Embryonic facial prominence (tissue), 1 donor: ENCODE measurements at regions not wholly inside any gene's neighbourhood (a gene's known extent, or its start where the extent isn't known, plus 50 kb on each side); places are given as distances from the start of the nearest gene placed in this dataset.
"Not testable (repeated sequence)": the region's sequence is repeated elsewhere in the genome, so short reads cannot be mapped to it uniquely, and the experiment has no call there.

ENCODE experiments used
- DNase-seq: peaks from one replicate; pipeline ENCODE4 v3.0.0-alpha.2; 2016; ENCODE audit errors: extremely low spot score

DNA sequence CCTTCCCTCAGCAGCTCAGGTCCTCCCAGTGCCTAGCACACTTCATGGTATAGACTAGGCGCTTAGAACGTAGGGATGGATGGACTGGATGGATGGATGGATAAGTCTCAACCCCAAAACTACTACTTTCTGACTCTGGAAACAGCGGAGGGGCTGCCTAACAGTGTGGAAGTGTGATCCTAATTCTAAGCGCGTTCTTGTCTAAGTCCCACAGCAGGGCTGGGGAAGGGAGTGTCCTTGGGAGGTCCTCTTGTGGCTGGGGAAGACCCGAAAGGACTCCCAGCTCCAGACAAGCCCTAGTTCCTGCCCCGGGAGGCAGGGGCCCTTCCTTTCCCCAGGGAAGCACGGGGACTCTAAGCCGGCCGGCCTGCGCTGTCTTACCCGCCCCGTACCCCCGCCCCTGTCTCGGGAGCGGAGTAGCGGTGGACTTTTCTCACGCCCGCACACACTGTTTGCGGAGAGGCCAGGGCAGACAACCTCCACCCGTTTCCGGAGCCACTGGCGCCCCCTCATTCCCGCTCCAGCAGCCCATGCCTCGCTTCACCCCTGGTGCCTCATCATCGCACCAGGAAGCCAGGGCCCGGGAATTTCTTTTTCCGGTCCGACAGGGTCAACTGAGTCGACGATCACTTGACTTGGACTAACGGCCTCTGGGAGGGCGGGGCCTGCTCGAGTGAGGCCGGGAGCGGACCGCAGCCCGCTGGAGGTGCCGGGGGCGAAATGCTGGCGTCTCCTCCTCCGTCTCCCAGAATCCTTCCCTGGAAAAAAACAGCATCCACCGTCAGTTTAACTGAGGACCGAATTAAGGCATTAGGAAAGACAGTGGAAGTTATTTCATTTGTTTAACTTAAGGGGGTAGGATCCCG is 133.3 kb downstream of the TBC1D2B start:
- no peak for DNase-seq

DNA sequence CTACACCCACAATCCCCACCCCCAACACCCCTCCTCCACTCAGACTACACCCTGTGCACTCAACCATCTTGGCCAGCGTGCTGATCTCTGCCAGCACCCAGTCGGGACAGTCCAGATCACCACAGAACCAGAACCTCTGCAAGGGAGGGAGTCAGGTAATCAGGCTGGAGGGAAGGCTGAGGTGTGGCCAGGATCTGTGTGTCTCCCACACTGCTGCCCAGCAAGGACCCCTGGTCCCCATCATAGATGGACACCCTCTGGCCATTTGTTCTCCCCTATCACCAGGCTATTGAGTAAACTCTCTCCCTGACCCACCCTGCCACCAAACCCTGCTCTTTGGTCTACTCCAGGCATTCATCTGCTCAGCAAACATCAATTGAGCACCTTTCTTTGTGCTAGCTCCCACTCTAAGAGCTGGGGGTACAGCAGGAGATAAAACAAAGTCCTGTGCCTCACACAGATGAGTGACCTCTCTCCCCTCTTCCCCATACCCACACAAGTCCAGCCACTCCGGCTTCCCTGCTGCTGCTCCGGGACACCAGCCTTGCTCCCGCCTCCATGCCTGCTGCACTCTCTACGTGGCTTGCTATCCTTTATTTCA is 134.8 kb downstream of the TBC1D2B start:
- DNase-seq, result no peak

DNA sequence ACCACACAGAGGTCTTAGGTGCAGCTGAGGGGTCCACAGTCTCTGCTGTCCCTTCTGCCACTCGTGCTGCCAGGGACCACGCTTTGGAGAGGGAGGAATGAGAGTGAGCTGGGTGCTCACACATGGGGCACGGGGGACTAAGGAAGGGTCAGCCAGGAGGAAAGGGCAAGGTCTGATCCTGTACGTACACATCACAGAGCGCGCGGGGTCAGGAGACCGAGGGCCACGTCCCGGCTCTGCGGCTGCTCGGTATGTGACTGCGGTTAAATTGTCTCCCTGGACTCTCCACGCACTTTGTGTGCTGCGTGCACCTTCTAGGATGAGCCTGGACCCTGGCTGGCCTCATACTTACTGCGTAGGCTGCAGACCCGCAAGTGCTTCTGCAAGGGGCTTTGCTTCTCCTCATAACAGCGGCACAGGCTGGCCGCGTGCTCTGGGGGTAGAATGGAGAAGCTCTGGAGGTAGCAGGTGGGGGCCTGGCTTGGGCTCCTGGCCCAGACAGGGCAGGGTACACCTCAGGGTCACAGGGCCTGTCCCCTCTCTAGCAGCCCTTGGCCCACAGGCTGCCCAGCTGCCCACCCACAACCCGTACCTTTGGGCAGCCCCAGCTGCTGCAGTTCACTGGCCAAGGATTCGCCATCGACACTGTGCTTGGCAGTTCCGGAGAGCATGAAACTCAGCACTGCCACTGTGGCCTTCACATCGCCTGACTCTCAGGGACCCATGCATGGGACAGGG is 136.3 kb downstream of the TBC1D2B start:
- DNase-seq, result not testable (repeated sequence)

DNA sequence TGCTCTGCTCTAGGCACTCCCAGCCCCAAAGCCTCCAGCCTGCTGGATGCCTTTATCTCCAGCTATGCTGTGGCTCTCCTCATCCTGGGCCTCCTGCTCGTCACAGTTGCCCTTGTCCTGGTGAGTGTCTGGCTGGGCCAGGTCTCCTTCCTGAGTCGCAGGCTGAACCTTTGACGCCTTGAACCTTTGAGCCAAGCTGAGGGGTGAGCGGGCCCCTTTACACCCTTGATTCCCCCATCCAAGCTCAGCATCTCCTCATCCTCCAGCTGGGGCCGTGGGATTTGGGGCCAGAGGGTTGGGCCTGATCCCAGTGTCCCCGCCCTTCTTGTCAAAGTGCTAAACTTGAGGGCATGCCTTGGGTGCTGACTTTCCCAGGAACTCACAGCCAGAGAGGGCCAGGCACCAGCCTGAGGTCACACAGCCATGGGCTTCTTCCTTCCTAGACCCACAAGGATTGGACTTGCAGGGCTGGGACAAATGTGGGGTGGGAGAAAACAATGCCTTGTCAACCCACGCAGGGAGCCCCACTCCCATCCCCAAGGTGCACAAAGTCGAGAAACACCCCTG is 137.0 kb downstream of the TBC1D2B start:
- no peak for DNase-seq

DNA sequence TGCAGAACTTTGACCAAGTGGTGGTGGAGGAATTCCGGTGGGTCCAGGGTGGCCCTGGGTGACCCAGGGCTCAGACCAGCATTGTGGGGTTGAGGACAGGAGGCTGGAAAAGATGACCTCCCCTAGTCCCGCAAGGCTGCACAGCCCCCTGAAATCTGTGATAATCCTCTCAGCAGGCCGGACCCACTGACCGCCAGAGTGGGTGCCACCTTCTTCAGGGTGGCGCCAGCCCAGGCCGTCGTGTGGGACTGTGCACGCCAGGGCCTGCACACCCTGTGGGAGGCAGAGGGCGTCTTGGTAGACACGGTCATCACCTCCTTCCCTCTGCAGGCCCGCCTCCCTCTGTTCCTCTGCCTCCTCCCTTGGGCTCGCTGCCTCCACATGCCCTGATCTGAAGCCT is 137.7 kb downstream of the TBC1D2B start:
- no peak for DNase-seq

DNA sequence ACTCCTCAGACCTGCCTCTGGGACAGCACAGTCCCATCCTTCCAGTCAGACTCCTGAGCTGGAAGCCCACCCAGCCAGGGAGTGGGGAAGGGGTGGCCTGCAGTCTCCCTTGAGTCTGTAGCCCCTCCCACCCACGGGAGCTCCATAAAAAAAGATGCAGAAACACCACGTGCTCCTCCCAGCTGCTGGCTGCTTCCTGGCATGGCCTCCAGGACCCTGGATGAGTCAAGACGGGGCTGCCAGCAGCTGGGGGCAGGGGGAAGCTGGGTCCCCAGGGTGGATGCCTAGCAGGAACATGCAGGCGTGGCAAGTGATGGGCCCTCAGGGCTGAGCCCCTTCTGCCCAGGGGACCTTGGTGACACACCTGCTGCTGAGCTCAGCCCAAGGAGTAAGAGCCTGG is 138.5 kb downstream of the TBC1D2B start:
- not testable (repeated sequence) for DNase-seq

DNA sequence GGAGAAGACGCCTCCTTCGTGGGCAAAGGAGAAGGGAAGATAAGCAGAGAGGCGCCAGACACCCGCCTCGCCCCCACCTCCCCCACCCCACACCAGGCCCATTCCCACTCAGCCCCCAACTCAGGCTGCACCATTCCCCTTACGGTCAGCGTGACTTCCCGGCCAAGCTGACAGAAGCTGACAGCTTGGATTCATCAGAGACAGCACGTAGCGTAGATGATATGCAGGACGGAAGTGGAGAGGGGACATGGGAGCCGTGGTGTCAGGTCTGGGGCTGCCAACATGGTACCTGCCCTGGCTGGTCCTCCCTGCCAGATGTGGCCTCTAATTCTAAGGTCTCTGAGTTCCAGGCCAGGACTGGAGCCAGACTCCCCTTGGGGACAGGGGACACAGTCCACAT is 139.0 kb downstream of the TBC1D2B start:
- DNase-seq, result not testable (repeated sequence)

DNA sequence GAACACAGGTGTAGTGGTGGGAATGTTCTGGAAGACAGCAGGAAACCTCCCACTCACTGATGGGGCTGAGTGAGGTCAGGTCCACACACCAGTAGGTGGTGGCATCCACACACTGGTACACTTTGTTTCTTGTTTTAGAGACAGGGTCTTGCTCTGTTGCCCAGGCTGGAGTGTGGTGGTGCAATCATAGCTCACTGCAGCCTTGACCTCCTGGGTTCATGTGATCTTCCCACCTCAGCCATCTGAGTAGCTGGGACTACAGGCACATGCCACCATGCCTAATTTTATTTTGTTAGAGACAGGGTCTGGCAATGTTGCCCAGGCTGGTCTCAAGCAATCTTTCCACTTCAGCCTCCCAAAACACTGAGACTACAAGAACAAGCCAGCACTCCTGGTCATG is 140.9 kb downstream of the TBC1D2B start:
- DNase-seq, result not testable (repeated sequence)

DNA sequence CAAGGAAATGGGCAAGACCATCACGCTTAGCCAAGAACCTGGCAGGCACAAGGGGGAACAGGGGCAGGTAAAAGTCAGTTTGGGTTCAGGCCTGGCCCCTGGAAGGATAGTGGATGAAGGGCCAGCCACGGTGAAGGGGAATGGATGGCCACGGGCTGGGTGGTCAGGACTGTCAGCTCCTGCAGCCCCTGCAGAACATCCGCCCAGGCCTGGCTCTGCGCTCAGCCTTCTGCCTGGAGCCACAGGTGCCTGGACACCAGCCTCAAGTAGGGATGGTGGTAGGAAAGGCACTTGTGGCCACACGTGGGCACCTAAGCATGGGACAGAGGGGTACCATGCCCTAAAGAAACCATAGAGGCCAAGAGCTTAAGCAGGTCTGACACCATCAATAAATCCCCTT is 143.0 kb downstream of the TBC1D2B start:
- not testable (repeated sequence) for DNase-seq

DNA sequence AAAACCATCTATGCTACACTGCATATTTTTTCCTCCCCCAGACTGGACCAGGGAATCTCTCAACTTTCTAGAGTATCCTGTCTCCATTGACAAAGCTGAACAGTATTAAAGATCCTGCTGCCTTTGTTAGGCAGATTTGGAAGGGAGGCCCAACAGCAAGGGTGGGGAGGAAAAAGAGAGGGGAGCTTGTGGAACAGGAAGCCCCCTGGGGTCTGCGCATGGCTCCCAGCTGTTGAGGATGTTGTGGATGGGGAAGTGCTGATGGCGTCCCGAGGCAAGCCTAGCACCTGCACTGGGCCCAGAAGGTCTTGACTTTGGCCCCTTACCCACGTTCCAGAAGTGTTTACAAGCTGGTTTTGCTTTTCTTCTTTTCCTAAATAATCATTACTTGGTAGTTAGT is 146.6 kb downstream of the TBC1D2B start:
- DNase-seq, result not testable (repeated sequence)

DNA sequence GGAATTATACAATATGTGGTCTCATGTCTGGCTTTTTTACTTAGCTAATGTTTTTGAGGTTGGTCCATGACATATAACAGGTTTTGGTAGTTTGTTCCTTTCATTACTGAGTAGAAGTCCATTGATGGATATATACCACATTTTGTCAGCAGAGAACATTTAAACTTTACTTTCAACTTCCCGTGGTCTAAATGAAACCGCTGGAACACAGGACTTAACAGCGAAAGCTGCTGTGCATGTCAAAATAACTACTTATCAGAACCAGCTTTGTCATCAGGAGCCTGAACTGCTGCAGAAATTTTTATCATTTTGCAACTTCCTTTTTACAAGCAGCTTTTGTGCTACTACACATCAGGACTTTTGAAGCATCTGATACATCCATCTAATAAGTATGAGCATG is 147.0 kb downstream of the TBC1D2B start:
- DNase-seq, result not testable (repeated sequence)

DNA sequence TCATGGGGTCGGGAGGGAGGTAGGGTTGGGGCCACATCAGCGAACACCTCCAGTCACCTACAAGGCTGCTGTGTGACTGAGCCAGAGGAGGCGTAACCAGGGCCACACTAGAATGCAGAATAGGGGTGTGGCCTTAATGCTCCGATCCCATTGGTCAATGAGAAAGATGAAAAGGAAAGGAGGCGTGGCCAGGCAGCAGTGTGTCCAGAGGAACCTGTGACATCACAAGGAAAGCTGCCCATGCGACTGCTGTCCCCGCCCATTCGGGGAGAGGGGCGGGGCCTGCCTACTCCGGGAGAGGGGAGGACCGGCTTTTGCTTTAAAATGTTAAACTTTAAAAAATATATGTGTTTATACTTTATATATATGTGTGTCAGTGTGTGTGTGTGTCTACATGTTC is 150.7 kb downstream of the TBC1D2B start:
- DNase-seq, result not testable (repeated sequence)

DNA sequence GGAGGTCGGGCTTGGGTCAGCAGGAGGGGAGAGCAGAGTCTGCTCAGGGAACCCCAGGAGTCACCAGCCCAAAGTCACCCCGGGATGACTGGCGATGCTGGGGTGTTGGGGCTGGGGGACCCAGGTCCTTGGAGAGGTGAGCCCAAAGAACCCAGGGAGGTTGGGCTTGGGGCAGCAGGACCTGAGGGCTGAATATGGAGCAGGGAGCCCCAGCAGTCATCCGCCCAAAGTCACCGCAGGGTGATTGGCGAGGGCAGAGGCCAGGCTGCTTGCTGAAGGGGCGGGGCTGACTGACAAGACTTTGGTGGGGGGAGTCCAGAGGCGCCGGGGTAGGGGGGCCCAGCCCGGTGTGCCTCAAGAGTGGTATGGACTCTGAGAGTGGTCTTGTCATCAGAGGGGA is 151.2 kb downstream of the TBC1D2B start:
- not testable (repeated sequence) for DNase-seq

DNA sequence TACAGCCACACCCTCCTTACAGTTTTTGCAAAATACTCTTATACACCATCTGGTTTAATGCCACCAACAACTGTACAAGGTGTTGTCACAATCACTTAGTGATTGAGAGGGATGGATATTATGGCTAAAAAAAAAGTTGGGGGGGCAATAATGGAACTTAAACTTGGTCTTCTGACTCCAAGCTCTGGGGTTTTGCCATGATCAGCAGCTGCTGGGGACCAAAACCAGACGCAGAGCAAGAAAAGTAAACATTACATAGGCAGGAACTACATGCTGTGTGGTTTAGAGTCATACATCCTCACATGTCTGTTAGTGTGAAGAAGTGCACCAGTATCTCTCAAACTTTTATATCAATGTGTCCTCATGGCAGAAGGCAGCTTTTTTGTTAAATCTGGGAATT is 152.4 kb downstream of the TBC1D2B start:
- not testable (repeated sequence) for DNase-seq

DNA sequence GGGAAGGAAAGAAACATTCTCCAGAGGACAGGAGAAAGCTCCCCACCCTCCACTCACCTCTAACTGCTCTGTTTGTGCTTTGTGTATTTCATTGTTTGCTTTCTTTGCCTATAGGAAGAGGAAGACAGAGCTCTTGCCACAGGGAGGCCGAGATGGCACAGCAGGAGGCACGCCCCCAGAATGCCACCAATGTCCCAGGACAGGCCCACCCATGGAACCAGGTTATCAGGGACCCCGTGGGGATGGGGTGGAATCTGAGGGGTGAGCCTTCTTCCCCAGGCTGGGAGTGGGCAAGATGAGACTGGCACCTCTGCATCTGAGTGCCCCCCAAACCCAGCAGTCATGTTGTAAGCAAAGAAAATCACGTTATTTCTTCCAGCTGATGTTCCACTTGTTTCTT is 155.8 kb downstream of the TBC1D2B start:
- no peak for DNase-seq

DNA sequence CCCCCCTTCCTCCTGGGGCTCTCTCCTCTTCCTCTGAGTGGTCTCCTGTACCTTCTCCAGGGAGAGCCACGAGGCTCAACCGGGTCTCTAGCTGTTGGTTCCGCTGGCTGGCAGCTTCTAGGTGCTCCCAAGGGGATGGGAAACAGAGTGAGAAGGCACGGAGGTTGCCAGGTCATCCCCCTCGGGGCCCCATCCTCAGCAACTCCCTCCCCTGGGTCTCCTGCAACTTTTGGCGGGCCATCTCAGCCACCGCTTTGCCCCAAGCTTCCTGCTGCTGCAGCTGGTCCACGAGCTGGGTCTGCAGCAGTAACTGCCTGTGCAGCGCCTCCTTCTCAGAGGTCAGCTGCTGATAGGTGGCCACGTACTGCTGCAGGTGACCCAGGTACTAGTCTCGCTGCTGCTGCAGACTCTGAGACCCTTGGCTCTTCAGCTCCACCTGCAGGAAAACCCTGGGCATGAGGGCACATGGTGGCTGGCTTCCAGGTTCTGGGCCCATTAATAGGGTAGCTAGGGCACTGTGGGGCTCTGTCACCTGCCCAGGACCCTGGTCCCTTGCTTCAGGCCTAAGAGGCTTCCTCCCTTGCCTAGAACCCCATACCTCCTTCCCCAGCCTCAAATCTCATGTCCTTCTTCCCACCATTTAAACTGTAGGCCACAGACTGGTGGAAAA is 160.4 kb downstream of the TBC1D2B start:
- not testable (repeated sequence) for DNase-seq

DNA sequence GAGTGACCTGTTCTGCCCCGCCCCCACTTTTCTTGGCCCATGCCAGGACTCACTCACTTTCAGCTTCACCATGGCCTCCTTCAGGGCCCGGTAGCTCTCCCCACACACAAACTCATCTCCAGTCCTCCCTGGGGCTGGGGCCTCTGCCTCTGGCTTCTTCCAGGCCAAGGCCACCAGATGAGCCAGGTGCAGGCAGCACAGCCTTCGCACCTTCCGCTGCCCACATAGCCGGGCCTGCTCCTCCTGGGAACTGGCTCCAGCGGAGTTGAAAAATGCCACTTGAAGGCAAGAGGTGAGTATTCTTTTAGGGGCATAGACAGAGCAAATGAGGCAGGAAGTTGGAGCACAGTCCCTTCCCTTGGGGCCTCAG is 161.6 kb downstream of the TBC1D2B start:
- not testable (repeated sequence) for DNase-seq

DNA sequence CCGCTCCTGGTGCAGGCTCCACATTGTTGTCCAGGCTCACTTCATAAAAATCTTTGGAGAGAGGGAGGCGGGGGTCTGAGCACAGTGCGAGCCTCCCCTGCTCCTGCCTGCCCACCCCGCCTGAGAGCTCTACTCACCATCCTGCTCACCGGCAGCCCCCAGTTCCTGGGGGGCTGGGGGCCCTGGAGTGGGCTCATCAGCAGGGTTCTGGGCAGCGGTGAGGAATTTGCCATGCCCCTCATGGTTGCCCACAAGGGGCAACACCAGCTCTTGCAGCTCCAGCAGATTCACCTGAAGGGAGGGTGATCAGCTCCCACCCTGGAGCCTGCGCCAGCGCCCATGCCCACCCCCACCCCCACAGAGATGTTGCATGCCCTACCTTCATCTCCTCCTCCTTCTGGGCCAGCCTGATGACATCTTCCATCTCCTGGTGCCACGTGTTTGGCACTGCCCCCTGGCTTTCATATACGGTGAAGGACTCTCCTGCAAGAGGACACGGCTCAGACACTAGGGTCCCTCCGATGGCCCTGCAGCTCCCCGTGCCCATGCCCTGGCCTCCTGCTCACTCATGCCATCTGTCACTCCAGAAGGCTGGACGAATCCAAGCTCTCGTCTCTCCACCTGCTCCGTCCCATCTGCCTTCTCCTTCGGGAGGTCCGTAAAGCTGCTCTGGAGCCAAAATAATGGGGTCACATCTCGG is 162.1 kb downstream of the TBC1D2B start:
- no peak for DNase-seq

DNA sequence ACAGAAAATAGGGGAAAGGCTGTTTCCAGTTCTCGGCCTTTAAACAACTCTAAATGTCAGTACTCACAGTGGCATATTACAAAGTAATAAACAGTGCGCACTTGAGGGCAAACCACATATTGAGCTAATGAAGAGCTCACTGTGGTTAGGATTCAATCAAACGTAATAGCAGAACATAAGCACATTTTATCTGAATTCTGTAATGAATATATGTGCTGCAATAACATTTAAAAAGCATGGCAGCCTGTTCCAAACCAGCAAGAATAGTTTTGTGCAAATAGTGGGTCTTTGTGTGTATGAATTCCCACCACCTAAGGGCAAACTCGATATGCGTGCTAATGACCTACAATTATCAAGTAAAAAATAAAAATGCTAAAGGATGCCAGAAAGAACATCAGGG is 163.0 kb downstream of the TBC1D2B start:
- not testable (repeated sequence) for DNase-seq

DNA sequence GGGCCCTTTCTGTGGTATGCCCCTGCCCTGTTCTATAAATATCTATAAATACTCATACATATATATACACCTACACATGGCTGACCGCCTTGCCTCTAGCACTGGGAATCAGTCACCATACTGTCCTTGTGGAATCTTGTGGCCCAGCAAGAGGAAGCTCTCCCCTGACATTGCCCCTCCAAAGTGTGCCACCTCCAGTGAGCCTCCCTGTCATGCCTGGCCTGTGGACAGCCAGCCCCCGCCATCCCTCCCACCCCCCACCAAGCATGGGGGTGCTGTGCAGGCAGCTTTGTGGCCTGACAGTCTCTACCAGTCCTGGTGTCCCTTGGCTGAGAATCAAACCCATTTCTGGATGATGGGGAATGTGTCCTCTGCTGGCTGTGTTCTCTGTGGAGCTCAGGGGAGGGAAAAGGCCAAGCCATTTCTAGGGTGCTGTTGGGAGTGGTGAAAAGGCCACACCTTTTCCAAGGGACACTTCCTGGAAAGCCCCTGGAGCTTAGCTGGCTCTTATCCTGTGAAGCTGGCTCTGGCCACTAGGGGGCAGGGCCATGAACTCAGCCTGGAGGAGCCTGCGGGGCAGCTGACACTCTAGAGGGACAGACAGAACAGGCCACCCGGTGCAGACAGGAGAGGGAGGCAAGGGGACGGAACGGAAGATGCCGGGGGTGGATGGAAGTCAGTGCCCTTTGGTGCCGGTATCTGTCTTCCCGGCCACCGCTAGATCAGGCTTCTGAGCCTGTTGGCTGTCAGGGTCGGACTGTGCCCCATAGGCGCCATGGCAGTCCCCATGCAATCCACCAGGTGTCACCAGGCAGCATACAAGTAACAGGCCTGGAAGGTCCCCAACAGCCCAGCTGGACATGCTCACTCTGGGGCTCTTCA is 167.2 kb downstream of the TBC1D2B start:
- not testable (repeated sequence) for DNase-seq
